ENCODE measurements at regions not wholly inside any gene's neighbourhood (a gene's known extent, or its start where the extent isn't known, plus 50 kb on each side); places are given as distances from the start of the nearest gene placed in this dataset.

DNA sequence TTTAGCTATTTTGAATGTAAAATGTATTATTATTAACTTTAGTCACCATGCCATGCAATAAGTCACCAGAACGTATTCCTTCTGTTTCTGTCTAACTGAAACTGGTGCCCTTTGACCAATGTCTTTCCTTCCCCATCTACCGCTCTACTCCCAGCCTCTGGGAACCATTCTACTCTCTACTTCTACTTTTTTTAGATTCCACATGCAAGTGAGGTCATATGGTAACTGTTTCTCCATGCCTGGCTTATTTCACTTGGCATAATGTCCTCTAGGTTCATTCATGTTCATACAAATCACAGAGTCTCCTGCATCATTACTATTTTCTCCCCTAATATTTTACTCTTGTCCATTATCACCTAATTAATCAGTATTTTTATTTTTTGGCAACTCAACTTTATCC is 160.1 kb downstream of the TMX1 start:
- DNase-seq: no peak

DNA sequence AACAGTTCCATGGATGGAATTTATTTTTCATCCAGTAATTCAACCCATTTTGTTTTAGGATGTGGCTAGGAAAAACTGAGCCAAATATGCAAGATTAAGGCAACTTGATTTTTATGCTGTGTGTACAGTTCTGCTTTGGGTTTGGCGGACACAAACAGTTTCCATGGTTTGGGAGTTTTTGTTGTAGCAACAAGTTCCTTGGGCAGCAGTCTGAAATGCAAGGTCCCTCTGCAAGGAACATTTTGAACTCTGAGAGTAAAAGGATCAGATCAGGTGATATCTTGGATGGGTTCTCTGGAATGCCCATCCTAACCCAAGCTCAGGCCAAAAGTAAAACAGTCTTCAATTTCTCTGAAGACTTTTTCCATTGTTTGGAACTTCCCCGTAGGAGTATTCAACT is 161.2 kb downstream of the TMX1 start:
- no peak for DNase-seq

DNA sequence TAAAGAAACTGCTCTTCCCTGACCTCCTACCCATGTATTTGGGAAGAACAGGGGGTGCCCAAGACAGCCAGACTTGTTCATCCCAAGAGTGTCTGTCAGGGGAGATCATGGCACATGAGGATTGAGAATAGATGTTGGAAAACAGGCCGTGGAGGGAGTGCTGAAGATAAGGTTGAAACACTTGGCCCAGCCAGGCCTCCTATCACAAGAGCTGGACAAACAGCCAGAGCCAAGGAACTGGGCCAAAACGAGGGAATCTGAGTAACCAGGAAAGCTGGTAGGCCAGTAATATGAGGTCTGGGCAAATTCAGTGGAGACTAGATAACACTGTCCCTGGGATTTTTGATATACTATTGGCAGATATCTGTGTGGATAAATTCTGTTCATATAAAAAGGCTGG is 161.7 kb downstream of the TMX1 start:
- DNase-seq: no peak

DNA sequence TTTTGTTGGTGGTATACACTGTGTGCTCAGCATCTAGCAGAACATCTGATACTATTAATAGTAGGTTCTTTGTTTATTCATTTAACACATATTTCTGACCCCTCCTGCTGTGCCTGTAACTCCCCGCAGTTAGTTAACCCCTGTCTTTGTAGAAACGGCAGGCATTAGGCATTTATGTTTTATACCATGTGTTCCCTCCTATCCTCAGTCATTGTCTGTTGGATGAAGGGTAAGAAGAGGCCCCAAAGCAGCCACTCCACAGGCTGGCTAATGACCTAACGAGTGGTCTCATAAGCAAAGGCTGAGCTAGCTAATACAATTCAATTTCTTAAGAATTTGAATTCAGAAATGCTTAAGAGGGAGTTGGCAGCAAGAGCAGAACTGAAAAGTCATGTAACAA is 170.8 kb downstream of the TMX1 start:
- no peak for DNase-seq

DNA sequence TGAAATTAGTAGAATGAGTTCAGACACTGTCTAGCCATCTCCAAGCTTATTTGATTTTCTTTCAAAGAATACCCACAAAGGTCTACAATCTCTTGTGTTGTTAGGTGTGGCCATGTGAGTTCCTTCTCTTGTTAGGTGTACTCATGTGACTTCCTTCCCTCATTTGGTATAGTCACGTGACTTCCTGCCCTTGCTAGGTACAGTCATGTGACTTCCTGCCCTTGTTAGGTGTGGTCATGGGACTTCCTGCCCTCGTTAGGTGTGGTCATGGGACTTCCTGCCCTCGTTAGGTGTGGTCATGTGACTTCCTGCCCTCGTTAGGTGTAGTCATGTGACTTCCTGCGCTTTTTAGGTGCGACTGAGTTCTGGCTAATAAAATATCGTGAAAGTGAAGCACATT is 179.6 kb downstream of the TMX1 start:
- no peak for DNase-seq

DNA sequence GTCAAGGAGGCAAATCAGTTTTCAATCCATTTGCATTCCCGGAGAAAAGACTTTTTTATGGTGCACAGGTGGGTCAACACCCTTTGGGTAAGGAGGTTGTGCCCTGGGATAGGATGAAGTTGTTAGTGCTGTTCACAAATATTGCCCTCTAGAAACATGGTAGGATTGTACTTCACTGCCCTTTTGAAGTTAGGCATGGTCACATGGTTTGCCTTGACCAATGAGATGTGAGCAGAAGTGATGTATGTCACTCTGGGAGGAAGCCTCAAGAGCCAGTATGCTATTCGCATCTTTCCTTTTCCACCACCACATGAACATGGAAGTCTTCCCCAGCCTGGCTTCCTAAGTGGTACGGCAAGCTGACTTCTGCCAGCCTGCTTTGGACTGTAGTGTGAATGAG is 182.7 kb downstream of the TMX1 start:
- DNase-seq: no peak

DNA sequence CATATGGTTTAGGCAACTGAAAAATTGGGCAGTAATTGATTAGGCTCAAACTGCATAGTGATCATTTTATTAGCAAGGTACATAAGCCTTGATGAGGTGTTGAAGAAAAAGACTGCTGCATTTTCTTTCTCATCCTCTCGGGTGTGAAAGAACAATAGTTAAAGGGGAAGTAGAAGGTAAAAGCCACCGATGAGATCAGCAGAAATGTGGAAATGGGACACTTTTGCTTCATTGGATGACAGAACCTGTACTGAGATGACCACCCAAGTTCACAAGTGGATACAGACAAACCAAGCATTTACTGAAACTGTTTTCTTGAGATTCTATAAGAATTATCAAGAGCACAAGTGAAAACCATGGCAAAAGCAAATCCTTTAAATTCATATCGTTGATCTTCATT is 184.0 kb downstream of the TMX1 start:
- DNase-seq: no peak

DNA sequence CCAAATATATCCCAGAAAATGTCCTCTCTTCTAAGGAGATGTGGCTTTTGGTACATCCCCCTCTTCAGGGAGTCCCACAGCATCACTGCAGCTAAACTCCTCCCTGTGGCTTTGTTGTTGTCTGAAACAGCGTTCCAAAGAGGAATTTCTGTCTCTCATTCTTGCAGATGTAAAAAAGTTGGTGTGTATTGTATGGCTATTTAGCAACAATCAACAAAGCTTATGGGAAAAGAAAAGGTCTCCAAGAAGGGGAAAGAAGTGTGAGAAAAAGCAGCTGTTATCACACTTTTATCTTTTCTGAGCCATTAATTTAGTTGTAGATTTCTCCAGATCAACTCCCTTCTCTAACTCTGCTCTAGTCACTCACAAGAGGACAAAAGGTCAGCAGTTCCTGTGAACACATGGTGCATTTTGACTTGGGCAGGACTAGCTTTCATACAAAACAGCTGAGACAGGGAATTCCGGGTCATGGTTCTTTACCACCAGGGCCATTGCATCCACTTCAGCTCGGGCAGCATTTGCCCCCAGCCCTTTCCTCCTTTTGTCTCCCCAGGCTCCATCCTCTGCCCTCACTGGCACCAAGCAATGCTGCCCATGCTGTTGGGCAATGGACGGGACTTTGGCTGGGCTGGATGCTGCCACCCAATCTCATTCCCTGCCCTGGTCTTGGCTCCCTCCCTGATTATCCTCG is 184.7 kb downstream of the TMX1 start:
- DNase-seq: no peak

DNA sequence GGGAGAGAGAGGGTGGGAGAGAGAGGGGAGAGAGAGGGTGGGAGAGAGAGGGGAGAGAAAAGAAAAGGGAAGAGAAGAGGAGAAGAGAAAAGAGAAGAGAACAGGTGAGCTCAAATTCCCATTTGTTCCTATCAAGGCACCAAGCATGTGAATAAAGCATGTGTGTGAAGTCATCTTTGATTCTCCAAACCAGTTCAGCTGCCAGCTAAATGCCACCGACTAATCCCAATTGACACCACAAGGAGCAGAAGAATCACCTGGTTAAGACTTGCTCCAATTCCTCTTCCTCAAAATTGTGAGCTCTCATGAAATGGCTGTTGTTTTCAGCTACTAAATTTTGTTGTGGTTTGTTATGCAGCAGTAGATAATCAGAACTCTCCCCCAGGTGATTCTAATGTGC is 188.9 kb downstream of the TMX1 start:
- DNase-seq: no peak

DNA sequence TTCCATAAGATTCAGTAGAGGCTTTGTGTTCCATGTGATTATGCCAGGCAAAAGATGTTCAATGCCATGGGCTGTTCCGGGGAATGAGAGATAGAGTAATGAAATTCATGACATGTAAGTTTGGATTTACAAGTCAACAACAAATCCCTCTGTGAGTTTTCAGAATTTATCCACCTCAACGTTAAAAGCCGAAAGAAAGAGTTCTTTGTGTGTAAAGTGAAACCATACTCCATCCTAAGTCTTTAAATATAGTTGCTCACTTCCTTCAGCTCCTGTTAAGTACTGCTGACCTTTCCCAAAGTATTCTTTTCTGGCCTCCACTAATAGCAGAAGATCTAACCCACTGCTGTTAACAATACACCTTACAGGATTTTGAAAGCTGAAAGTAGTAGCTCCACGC is 190.0 kb downstream of the TMX1 start:
- no peak for DNase-seq

DNA sequence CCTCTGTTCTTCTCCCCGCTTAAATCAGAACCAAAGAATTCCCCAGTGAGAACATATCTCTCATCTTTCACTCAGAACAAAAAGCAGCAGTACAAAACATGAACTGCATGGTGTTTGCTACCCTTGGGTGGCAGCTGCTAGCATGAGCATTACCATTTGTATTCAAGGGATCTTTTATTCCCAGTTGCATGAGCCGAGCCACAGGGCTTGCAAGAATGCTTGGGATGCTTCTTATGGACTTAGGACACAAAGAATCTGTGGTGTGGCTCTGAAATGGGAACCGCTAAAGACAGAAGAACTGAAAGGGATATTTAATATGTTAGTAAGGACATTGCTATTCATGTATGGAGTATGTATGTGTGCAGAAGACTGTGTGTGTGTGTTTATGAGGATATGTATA is 190.6 kb downstream of the TMX1 start:
- DNase-seq: no peak

DNA sequence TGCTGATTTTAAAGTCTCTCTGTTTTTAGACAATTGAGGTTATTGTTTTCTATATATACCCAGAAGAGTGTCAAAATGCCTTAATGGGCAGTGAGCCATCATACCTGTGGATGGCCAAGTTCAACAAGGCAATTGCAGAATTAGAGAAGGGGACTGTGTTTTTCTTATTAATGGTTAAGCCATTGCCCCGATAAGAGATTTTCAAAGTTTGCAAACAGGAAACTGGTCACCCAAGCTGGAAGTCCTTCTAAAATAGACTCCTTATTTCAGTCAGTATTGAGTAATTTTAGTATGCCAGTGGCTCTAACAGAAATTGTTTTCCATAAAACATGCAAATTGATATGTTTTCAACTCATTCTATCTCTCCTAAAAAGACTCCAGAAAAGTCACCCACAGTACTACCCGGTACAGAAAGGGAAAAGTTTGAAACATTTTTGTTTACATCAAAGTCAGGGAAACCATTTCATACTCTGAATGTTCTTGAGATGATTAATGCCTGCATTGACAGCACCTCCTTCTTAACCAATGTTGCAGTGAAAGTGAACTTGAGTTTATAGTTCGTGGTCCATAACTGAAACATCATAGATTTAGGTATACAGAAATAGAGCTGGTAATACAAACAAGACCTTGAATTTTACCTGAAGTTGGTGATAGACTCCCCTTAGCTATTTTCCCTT is 191.1 kb downstream of the TMX1 start:
- no peak for DNase-seq

DNA sequence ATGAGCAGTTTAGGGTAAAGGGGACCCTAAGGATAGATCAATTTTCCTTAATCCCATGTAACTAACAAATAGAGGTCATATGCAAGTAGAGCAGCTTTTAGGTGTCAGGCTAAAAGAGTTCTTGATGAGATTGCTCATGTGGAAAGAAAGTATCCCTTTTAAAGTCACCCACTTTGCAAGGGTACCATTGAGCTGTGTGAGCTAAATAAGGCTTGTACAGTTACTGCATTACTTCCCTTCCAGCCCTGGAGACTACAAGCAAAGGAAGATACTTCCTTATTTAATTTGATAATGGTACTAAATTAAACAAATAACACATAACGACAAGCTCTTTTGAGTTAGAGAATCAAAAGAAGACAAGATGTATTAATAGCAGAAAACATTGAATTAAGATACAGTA is 191.7 kb downstream of the TMX1 start:
- no peak for DNase-seq

DNA sequence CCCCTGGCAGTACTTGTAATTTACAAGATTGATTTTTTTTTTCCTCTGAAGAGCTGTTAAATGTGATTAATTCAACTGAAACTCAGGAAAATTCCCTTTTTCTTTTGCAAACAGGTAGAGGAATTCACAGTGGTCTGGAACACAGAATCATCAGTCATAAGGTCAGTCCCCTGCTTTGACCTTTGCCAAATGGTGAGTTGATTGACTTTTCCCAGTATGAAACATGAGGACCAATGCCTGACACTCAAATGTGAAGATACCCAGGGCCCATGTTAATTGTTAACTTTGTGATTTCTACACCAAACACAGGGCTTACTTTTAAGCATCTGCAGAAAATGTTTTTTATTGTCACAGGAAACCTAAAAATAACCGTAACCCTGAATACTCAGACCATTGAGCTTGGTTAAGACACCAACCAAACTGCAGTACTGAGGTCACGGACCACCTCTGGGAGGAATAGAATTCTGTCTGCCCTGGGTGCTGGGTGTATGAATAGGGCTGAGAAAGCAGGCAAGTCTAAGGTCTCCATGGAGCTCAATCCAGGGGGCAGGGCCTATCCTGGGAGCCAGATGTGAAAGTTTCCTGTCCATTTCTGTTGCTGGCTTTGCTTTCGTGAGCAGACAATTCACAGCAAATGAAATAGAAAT is 192.4 kb downstream of the TMX1 start:
- no peak for DNase-seq

DNA sequence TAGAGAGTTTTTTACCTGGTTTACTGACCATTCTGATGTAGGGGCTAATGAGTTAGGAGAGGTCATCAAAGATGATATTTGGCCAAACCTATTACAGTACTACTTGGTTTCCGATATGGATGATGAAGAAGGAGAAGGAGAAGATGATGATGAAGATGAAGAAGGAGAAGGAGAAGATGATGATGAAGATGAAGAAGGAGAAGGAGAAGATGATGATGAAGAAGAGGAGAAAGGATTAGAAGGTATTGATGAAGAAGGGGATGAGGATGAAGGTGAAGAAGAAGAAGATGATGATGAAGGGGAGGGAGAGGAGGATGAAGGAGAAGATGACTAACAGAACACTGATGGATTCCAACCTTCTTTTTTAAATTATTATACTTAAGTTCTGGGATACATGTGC is 196.6 kb downstream of the TMX1 start:
- no peak for DNase-seq

DNA sequence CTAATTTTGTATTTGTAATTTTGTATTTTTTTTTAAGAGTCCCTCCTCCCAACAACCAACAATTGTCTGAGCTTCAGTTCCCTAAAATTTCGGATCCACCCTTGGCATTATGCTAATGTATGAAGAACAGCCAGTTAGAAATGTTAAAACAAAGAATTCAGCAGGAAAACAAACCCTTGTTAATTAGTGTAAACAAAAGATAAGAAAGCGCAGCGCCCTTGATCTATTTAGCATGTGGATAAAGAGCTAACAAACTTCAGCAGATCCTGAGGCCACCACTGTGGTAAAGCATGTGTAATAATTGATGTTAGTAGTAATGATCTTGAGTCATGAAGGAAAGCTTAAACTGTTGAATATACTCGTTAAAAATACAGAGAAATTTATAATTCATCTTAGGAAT is 199.8 kb downstream of the TMX1 start:
- no peak for DNase-seq

DNA sequence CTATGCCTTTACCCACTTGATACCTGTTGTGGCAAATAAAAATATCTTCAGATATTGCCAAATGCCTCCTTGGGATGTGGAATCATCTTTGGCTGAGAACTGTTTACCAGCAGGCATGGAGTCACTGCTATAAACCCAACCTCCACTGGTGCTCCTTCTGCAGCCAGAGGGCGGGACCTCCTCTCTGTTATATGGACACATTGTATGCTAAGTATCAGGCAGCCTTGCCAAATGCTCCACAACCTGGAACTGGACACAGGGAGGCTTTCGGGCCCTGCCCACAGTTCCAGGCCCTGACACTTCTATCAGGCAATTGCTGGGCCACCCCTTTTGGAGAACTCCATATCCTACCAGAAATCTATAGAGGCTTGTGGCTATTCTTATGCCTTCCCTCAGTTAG is 201.0 kb downstream of the TMX1 start:
- DNase-seq: no peak

DNA sequence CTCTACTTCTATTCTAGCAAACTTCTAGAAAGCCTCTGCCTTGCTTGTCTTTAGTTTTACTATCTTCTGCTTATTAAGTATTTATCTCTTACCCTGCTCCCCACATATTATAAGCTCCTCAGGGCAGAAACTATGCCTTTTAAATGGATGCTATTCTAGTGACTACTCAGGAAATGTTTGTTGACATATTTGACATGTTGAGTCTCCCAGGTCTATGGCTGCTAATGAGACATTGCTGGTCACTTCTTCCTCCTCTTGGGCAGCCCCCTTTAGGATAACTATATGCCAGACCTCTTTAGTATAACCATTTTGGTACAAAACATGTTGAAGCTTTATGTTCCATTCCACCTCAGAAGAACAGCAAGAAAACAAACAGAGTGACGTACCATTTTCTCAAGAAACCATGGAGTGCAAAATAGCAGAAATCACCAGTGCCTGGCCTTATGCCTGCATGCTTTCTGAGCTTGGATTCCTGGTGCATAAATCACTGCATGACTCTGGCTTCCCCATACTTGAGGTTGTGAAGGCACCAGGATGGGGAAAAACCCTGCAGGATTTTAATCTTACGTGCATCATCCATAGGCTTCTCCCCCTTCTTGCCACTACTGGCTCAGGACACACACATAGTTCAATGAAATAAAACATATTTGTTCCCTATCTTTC is 202.6 kb downstream of the TMX1 start:
- DNase-seq: no peak

DNA sequence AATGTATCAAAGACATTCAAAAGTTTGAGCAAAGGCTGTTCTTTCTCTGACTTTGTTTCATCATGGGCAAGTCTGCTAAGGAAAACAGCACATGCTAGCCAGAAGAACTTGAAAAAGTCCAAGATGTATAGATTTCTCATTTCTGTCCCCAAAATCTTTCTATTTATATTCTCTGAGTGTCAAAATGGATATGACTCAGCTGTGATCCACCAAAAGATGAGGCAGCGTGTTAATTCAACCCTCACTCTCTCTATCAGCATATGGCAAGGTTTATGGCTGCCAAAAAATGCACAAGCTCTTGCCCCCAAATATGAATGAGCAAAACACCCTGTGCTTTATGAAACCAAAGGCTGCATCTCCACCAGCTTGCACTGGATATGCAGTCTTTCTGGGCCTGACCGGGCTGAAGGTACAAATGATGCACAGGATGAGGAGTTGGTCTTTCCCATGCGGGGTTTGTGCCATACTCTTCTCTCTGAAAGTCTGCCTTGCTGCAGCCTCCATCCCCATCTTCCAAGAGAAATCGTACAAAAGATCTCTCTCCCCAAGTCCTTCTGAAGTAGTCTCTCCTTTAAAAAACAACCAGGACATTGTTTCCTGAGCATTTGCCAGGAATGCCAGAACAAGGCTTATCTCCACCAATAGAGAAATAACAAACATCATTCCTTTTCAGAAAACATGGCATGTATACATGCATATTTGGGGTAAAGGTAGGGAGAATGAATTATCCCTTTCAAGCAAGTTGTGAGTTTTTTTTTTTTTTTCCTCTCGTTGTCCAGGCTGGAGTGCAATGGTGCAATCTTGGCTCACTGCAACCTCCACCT is 203.4 kb downstream of the TMX1 start:
- DNase-seq: no peak

DNA sequence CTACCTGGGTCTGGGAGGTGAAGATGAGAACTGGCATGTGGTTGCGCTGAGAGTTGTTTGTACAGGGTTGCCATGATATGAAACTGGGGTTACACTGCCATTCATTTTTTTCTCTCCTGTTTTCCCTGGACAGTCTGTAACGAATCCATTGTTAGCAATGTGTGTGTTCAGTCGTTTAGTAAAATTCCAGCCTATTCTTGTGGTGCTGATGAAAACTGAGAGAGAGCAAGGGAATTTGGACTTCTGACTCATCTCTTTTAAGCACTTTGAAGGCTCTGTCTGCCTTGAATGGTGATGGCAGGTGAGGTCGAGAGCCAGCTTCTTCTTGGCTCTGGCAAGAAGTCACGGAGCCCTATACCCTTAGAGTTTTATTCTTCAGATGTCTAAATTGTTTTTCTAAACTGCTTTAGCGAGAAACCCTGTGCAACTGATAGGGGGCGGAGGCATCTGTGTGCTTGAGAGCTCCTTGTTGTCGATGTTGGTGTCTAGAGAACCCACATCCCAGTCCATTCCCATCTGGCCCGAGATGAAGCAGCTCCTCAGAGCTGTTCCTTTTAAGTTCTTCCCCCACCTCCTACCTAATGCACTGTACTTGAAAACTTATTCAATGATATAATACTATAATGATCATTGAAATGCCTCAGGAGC is 204.4 kb downstream of the TMX1 start:
- no peak for DNase-seq

DNA sequence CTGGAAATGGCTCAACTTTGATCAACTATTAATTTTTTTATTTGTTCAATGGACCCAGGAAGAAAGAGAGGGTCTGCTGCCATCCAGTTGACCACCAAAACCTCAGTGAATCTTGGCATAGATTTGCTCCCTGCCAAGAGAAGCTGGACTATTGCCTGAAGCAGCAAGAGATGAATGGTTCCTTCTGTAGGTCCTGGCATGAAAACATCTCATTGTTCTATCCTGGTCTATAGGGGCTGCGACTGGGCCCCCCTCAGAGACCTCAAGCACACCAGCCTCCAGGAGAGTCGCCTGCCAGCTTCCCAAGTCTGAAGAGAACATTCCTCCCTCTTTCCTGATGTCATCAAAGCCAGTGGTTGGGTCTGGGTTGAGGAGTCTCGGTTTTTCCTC is 204.9 kb downstream of the TMX1 start:
- DNase-seq: no peak

DNA sequence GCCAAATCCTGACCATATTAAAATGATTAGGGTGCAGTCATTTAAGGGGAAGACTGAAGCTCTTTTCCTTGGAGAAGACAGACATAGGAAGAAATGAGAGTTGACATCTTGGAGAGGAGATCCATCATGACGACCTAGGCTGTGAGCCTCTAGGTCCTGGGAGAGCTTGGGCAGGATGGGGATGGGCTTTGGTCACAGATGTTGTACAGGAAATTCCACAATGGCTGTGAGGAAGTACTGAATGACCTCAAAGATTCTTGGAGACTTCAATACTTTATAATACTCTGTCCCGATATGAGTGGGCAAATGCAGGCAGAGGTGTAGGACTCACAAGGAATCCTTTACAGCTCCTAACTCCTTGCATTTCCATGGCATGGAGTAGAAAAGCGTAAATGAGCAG is 204.9 kb upstream of the FRMD6 start:
- DNase-seq: no peak

DNA sequence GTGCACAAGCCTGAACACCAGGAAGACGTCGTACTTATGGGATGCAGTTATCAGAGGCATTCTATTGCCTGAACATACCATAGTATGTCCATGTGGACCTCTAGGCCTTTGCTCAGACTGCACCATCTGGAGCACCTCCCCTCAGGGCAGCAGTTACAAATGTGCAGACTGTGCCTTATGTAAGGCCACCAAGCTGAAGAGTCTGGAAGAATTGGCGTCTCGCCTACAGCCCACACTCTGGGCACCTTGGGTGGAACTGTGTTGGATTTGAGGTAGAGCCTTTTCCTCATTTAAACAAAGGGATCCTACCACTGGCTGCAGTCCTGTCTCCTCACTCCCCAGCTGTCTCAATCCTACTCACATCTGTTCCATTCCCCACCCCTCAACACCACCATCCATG is 204.3 kb upstream of the FRMD6 start:
- DNase-seq: no peak
